Upper lobe of right lung (tissue), 1 donor: ENCODE measurements at regions not wholly inside any gene's neighbourhood (a gene's known extent, or its start where the extent isn't known, plus 50 kb on each side); places are given as distances from the start of the nearest gene placed in this dataset.

Experiments
- ATAC-seq: fragments of 200-7000 bp; cut with Tn5 transposase; one replicate; pipeline ENCODE4 v1.9.1; 2020; ENCODE audit warnings: mild to moderate bottlenecking, moderate library complexity
- DNase-seq: peaks from one replicate; pipeline ENCODE4 v3.0.0-alpha.2; 2020
- H3K27ac ChIP-seq: fragments of 200-600 bp; one replicate; pipeline ENCODE4 v1.8.0; 2022
- H3K27me3 ChIP-seq: fragments of 200-600 bp; one replicate; pipeline ENCODE4 v1.8.0; 2022; ENCODE audit warnings: mild to moderate bottlenecking
- H3K36me3 ChIP-seq: fragments of 200-600 bp; one replicate; pipeline ENCODE4 v1.8.0; 2022
- H3K4me1 ChIP-seq: fragments of 200-600 bp; one replicate; pipeline ENCODE4 v1.8.0; 2022
- H3K4me3 ChIP-seq: fragments of 200-600 bp; one replicate; pipeline ENCODE4 v1.8.0; 2022; ENCODE audit warnings: mild to moderate bottlenecking
- H3K9me3 ChIP-seq: fragments of 200-600 bp; one replicate; pipeline ENCODE4 v1.8.0; 2022
- CTCF ChIP-seq: fragments of 200-600 bp; IDR thresholded peaks from one replicate; pipeline ENCODE4 v1.8.0; 2022; ENCODE audit warnings: antibody characterized with exemption
- intact Hi-C: fragments of 100-400 bp; cut with DNase I; formaldehyde crosslinking; loops from one replicate; pipeline ENCODE4 v1.11.0; 2022
- donor health status: DM: no; HTN: yes; CAD: no; lungs with severe emphysema.

- ATAC-seq (no peak), DNase-seq (no peak)
- no peaks in the 10 kb centered on the region for H3K9me3 ChIP-seq
- H3K4me3 ChIP-seq, result no peak overlapping the region
- intact Hi-C loops, result no loop called here
- H3K36me3 ChIP-seq, result no peaks in the 10 kb centered on the region
- H3K27ac ChIP-seq, result no peak overlapping the region
- no peaks in the 10 kb centered on the region for H3K27me3 ChIP-seq
- TF ChIP-seq CTCF, result no peak
- no peaks in the 10 kb centered on the region for H3K4me1 ChIP-seq
Measured at GRCh38 chr9:24127519-24127918, 301.5 kb upstream of the ELAVL2 start.

- no peak for DNase-seq
- Histone ChIP-seq H3K9me3 (no peaks in the 10 kb centered on the region), H3K4me3 (no peak overlapping the region), H3K27ac (no peak overlapping the region), H3K27me3 (no peaks in the 10 kb centered on the region), H3K36me3 (no peaks in the 10 kb centered on the region), H3K4me1 (no peaks in the 10 kb centered on the region)
- no peak for TF ChIP-seq CTCF
- intact Hi-C loops, result no loop called here
- ATAC-seq, result no peak
Measured at GRCh38 chr9:24118190-24118589, 292.1 kb upstream of the ELAVL2 start.

- DNase-seq (no peak), ATAC-seq (no peak)
- intact Hi-C loops, result no loop called here
- Histone ChIP-seq H3K27me3 (no peaks in the 10 kb centered on the region), H3K9me3 (no peaks in the 10 kb centered on the region), H3K4me1 (no peaks in the 10 kb centered on the region), H3K27ac (no peak overlapping the region), H3K36me3 (no peaks in the 10 kb centered on the region), H3K4me3 (no peak overlapping the region)
- TF ChIP-seq CTCF, result no peak
Measured at GRCh38 chr9:24096756-24097155, 270.7 kb upstream of the ELAVL2 start.

GRCh38 chr9:24095246-24095645 lies 269.2 kb upstream of the ELAVL2 start:
- DNase-seq, result no peak
- intact Hi-C loops, result no loop called here
- H3K4me3 ChIP-seq, result no peak overlapping the region
- H3K27ac ChIP-seq, result no peak overlapping the region
- no peak for ATAC-seq
- no peak for TF ChIP-seq CTCF
- no peaks in the 10 kb centered on the region for H3K4me1 ChIP-seq
- H3K9me3 ChIP-seq, result no peaks in the 10 kb centered on the region
- no peaks in the 10 kb centered on the region for H3K36me3 ChIP-seq
- no peaks in the 10 kb centered on the region for H3K27me3 ChIP-seq

GRCh38 chr9:24090566-24090965 lies 264.5 kb upstream of the ELAVL2 start:
- H3K4me1 ChIP-seq, result no peaks in the 10 kb centered on the region
- H3K27ac ChIP-seq, result no peak overlapping the region
- intact Hi-C loops, result no loop called here
- no peak for TF ChIP-seq CTCF
- no peaks in the 10 kb centered on the region for H3K9me3 ChIP-seq
- H3K27me3 ChIP-seq, result no peaks in the 10 kb centered on the region
- no peak overlapping the region for H3K4me3 ChIP-seq
- H3K36me3 ChIP-seq, result no peaks in the 10 kb centered on the region
- ATAC-seq, result no peak
- DNase-seq, result no peak

GRCh38 chr9:24073666-24074065 lies 247.6 kb upstream of the ELAVL2 start:
- no peak for TF ChIP-seq CTCF
- no peak for ATAC-seq
- intact Hi-C loops, result no loop called here

More at GRCh38 chr9:24073666-24074065, 247.6 kb upstream of the ELAVL2 start:
- H3K27ac ChIP-seq, result no peak overlapping the region
- H3K36me3 ChIP-seq, result no peaks in the 10 kb centered on the region
- no peaks in the 10 kb centered on the region for H3K27me3 ChIP-seq
- no peaks in the 10 kb centered on the region for H3K9me3 ChIP-seq
- H3K4me3 ChIP-seq, result no peak overlapping the region
- no peaks in the 10 kb centered on the region for H3K4me1 ChIP-seq
- DNase-seq, result no peak
